ENCODE measurements at regions not wholly inside any gene's neighbourhood (a gene's known extent, or its start where the extent isn't known, plus 50 kb on each side); places are given as distances from the start of the nearest gene placed in this dataset.

DNA sequence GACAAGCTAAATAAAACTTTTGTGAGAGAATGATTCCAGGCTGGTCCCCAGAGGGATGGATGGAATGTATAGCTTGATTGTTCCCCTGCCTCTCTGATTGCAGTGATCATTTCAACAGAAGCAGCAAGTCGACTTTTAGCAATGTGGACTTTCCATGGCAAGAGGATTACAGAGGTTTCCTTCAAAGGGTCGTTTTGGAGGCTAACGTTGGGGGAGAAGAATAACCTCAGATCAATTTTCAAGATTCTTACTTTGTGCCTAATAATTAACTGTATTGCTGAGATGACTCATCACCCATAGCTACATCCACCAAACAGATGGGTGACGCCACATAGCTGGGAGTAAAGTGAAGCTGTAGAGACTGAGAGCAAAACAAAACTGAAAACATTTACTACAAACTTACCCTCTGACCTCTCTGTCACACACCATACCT lies 79.9 kb downstream of the GTPBP8 start:
- H3K27ac ChIP-seq (ENCODE audit: low read length): no peak overlapping the region
- no peaks in the 10 kb centered on the region for H3K36me3 ChIP-seq (ENCODE audit: insufficient read depth, low read depth, low read length)
- no peak overlapping the region for H3K4me3 ChIP-seq (ENCODE audit: low read length)
- no peaks in the 10 kb centered on the region for H3K27me3 ChIP-seq (ENCODE audit: insufficient read depth, low read length)
- H3K9ac ChIP-seq (ENCODE audit: low read depth, low read length): no peak overlapping the region
- no peaks in the 10 kb centered on the region for H3K9me3 ChIP-seq (ENCODE audit: insufficient read depth, low read depth, low read length)
- no peaks in the 10 kb centered on the region for H3K4me1 ChIP-seq (ENCODE audit: insufficient read depth, low read length)

DNA sequence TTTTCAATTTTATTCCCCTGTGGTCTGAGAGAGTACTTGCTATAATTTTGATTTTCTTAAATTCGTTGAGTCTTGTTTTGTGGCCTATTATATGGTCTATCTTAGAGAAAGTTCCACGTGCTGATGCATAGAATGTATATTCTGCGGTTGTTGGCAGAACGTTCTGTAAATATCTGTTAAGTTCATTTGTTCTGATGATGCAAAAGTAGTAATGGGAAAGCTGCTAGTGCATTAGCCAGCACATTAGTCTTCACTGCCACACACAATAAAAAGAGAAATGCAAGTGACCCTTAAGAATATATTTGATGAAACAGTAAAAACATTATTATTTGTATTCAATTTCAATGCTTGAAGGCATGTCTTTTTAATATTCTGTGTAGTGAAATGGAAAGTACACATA lies 84.8 kb downstream of the GTPBP8 start:
- Histone ChIP-seq H3K9me3 (ENCODE audit: insufficient read depth, low read depth, low read length) (no peaks in the 10 kb centered on the region), H3K27me3 (ENCODE audit: insufficient read depth, low read length) (no peaks in the 10 kb centered on the region), H3K36me3 (ENCODE audit: insufficient read depth, low read depth, low read length) (no peaks in the 10 kb centered on the region), H3K27ac (ENCODE audit: low read length) (no peak overlapping the region), H3K9ac (ENCODE audit: low read depth, low read length) (no peak overlapping the region), H3K4me1 (ENCODE audit: insufficient read depth, low read length) (peaks cover 11% of the 10 kb centered on the region; the same call in 1 of the 2 replicates), H3K4me3 (ENCODE audit: low read length) (no peak overlapping the region)

GRCh38 chr3:113079218-113079961 lies 88.6 kb downstream of the GTPBP8 start:
- Histone ChIP-seq H3K36me3 (ENCODE audit: insufficient read depth, low read depth, low read length) (no peaks in the 10 kb centered on the region), H3K9ac (ENCODE audit: low read depth, low read length) (peak overlapping the region; percentile 10; the same call in 1 of the 2 replicates), H3K4me1 (ENCODE audit: insufficient read depth, low read length) (peaks cover 11% of the 10 kb centered on the region; the same call in 1 of the 2 replicates), H3K4me3 (ENCODE audit: low read length) (no peak overlapping the region), H3K27ac (ENCODE audit: low read length) (no peak overlapping the region), H3K27me3 (ENCODE audit: insufficient read depth, low read length) (no peaks in the 10 kb centered on the region), H3K9me3 (ENCODE audit: insufficient read depth, low read depth, low read length) (no peaks in the 10 kb centered on the region)

DNA sequence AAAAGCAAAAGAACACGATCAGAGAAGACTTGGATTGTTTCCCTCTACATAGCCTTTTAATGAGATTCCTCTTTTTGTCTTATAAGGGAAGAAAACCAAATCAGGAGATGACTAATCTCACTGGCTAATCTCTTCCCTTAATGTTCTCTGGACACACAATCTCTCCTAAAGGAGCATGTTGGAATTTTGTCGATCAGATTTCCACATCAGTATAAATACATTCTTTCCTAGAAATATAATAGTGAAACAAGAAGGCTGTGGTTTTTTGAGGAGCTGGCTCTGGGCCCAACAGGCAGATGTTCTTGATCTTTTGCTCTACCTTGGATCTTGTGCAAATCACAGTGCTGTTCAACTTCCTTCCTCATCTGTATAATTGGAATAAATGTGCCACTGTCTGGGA lies 94.0 kb downstream of the GTPBP8 start:
- no peak overlapping the region for H3K4me3 ChIP-seq (ENCODE audit: low read length)
- H3K9ac ChIP-seq (ENCODE audit: low read depth, low read length): no peak overlapping the region
- no peak overlapping the region for H3K27ac ChIP-seq (ENCODE audit: low read length)
- H3K9me3 ChIP-seq (ENCODE audit: insufficient read depth, low read depth, low read length): no peaks in the 10 kb centered on the region
- peaks cover 19% of the 10 kb centered on the region; the same call in 1 of the 2 replicates for H3K4me1 ChIP-seq (ENCODE audit: insufficient read depth, low read length)
- no peaks in the 10 kb centered on the region for H3K36me3 ChIP-seq (ENCODE audit: insufficient read depth, low read depth, low read length)
- no peaks in the 10 kb centered on the region for H3K27me3 ChIP-seq (ENCODE audit: insufficient read depth, low read length)

DNA sequence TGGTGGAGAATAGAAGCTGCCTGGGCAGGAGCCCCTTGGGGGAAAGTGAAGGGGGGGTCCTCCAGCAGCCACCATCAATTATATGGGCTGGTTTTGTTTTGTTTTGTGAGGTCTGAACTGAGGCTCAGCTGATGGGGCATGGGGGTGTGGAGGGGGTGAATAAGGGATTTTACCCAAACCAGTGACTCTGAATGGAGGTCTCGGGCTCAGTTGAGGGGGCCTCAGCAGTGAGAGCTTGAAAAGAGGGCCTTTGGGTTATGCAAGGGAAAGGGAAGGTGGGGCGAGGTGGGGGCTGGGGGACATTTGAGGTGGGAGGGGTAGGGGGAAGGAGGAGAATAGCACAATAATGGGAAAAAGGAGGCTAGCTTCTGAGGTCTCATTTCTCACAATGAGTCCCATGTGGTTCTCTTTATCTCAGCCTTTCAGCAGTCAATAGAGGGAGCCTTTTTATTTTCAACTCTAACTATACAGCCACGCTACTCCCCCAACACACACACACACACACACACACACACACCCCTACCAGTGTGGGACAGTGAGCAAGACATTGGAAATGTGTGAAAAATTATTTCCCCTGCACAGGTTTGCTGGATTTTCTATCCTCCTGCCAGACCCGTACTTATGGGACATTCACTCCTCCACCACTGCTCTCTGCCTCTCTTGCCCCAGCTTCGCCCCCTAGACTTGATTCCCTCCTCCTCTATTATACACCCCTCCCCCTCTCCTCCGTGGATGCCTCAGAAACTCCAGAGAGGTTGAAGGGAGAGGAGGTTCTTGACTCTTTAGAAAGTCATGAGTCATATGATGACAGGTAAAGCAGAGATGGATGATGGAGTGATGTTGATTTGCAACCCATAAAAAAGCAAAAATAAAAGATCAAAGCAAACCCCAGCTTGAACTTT lies 96.0 kb downstream of the GTPBP8 start:
- no peaks in the 10 kb centered on the region for H3K36me3 ChIP-seq (ENCODE audit: insufficient read depth, low read depth, low read length)
- no peaks in the 10 kb centered on the region for H3K9me3 ChIP-seq (ENCODE audit: insufficient read depth, low read depth, low read length)
- peaks cover 16% of the 10 kb centered on the region; the same call in 1 of the 2 replicates for H3K4me1 ChIP-seq (ENCODE audit: insufficient read depth, low read length)
- no peak overlapping the region for H3K27ac ChIP-seq (ENCODE audit: low read length)
- no peaks in the 10 kb centered on the region for H3K27me3 ChIP-seq (ENCODE audit: insufficient read depth, low read length)
- H3K9ac ChIP-seq (ENCODE audit: low read depth, low read length): peak overlapping the region; percentile 56; the same call in 1 of the 2 replicates
- no peak overlapping the region for H3K4me3 ChIP-seq (ENCODE audit: low read length)

- Histone ChIP-seq H3K9me3 (ENCODE audit: insufficient read depth, low read depth, low read length) (no peaks in the 10 kb centered on the region), H3K4me3 (ENCODE audit: low read length) (no peak overlapping the region), H3K36me3 (ENCODE audit: insufficient read depth, low read depth, low read length) (no peaks in the 10 kb centered on the region), H3K4me1 (ENCODE audit: insufficient read depth, low read length) (peaks cover 16% of the 10 kb centered on the region; the same call in 1 of the 2 replicates), H3K9ac (ENCODE audit: low read depth, low read length) (no peak overlapping the region), H3K27ac (ENCODE audit: low read length) (no peak overlapping the region), H3K27me3 (ENCODE audit: insufficient read depth, low read length) (no peaks in the 10 kb centered on the region)
Observed at GRCh38 chr3:113088616-113089015, 97.8 kb downstream of the GTPBP8 start.

DNA sequence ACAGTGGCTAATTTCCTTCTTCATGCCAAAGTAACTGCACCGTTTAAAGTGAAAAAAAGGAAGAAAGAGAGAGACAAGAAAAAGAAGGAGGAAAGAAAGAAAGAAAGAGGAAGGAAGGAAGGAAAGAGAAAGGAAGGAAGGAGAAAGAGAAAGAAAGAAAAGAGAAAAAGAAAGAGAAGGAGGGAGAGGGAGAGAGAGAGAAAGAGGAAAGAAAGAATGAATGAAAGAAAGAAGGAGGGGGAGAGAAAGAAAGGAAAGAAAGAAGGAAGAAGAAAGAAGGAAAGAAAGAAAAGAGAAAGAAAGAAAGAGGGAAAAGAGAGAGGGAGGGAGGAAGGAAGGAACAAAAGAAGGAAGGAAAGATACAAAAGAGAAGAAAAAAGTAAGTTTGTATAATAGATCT lies 100.6 kb downstream of the GTPBP8 start:
- Histone ChIP-seq H3K9ac (ENCODE audit: low read depth, low read length) (no peak overlapping the region), H3K9me3 (ENCODE audit: insufficient read depth, low read depth, low read length) (no peaks in the 10 kb centered on the region)

DNA sequence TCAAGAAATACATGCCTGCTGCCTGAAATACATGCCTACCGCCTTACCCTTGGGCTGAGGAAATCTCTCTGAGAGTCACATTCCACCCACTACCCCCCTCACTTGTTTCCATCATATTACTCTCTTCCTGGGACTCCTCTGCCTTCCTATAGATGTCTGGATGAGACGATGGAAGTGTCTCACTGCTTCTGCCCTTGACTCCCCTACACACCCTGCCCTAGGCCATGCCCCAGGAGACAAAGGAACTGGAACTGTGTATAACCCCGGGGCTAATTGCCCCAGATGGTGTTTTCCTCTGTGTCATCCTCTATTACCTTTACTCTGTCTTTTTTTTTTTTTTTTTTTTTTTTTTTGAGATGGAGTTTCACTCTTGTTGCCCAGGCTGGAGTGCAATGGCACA lies 102.0 kb downstream of the GTPBP8 start:
- Histone ChIP-seq H3K27ac (ENCODE audit: low read length) (no peak overlapping the region), H3K4me1 (ENCODE audit: insufficient read depth, low read length) (peaks cover 15% of the 10 kb centered on the region; the same call in 1 of the 2 replicates), H3K27me3 (ENCODE audit: insufficient read depth, low read length) (no peaks in the 10 kb centered on the region), H3K4me3 (ENCODE audit: low read length) (no peak overlapping the region), H3K36me3 (ENCODE audit: insufficient read depth, low read depth, low read length) (no peaks in the 10 kb centered on the region), H3K9me3 (ENCODE audit: insufficient read depth, low read depth, low read length) (no peaks in the 10 kb centered on the region), H3K9ac (ENCODE audit: low read depth, low read length) (no peak overlapping the region)

More for the DNA sequence above, 100.6 kb downstream of the GTPBP8 start:
- H3K4me1 ChIP-seq (ENCODE audit: insufficient read depth, low read length): peaks cover 25% of the 10 kb centered on the region; the same call in 1 of the 2 replicates
- no peak overlapping the region for H3K27ac ChIP-seq (ENCODE audit: low read length)
- H3K4me3 ChIP-seq (ENCODE audit: low read length): no peak overlapping the region
- no peaks in the 10 kb centered on the region for H3K27me3 ChIP-seq (ENCODE audit: insufficient read depth, low read length)
- H3K36me3 ChIP-seq (ENCODE audit: insufficient read depth, low read depth, low read length): no peaks in the 10 kb centered on the region

GRCh38 chr3:113094337-113095221 lies 103.8 kb downstream of the GTPBP8 start:
- Histone ChIP-seq H3K9me3 (ENCODE audit: insufficient read depth, low read depth, low read length) (no peaks in the 10 kb centered on the region), H3K27ac (ENCODE audit: low read length) (no peak overlapping the region), H3K4me3 (ENCODE audit: low read length) (no peak overlapping the region), H3K4me1 (ENCODE audit: insufficient read depth, low read length) (peaks cover 15% of the 10 kb centered on the region; the same call in 1 of the 2 replicates), H3K36me3 (ENCODE audit: insufficient read depth, low read depth, low read length) (no peaks in the 10 kb centered on the region), H3K9ac (ENCODE audit: low read depth, low read length) (no peak overlapping the region), H3K27me3 (ENCODE audit: insufficient read depth, low read length) (no peaks in the 10 kb centered on the region)

GRCh38 chr3:113096188-113096892 lies 105.6 kb downstream of the GTPBP8 start:
- H3K9ac ChIP-seq (ENCODE audit: low read depth, low read length): no peak overlapping the region
- no peaks in the 10 kb centered on the region for H3K9me3 ChIP-seq (ENCODE audit: insufficient read depth, low read depth, low read length)
- no peaks in the 10 kb centered on the region for H3K27me3 ChIP-seq (ENCODE audit: insufficient read depth, low read length)
- H3K27ac ChIP-seq (ENCODE audit: low read length): no peak overlapping the region
- no peak overlapping the region for H3K4me3 ChIP-seq (ENCODE audit: low read length)
- H3K4me1 ChIP-seq (ENCODE audit: insufficient read depth, low read length): peaks cover 15% of the 10 kb centered on the region; the same call in 1 of the 2 replicates
- H3K36me3 ChIP-seq (ENCODE audit: insufficient read depth, low read depth, low read length): no peaks in the 10 kb centered on the region
